ENCODE measurements at regions not wholly inside any gene's neighbourhood (a gene's known extent, or its start where the extent isn't known, plus 50 kb on each side); places are given as distances from the start of the nearest gene placed in this dataset.

GRCh38 chrX:31012509-31013025 is 59.3 kb downstream of the FTHL17 start:
- TF ChIP-seq, protein P1, sequence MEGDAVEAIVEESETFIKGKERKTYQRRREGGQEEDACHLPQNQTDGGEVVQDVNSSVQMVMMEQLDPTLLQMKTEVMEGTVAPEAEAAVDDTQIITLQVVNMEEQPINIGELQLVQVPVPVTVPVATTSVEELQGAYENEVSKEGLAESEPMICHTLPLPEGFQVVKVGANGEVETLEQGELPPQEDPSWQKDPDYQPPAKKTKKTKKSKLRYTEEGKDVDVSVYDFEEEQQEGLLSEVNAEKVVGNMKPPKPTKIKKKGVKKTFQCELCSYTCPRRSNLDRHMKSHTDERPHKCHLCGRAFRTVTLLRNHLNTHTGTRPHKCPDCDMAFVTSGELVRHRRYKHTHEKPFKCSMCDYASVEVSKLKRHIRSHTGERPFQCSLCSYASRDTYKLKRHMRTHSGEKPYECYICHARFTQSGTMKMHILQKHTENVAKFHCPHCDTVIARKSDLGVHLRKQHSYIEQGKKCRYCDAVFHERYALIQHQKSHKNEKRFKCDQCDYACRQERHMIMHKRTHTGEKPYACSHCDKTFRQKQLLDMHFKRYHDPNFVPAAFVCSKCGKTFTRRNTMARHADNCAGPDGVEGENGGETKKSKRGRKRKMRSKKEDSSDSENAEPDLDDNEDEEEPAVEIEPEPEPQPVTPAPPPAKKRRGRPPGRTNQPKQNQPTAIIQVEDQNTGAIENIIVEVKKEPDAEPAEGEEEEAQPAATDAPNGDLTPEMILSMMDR (IDR thresholded peaks at IDR 0.05 in 2 of 3, conservative IDR thresholded peaks at IDR 0.05 in 1 of 3; ENCODE audit: control insufficient read depth in 2 of 3, extremely low read depth in 1 of 3, insufficient read depth in 1 of 3, low read depth in 3 of 3, low read length in 3 of 3), result no peak
- TF ChIP-seq EP300 (IDR thresholded peaks at IDR 0.05; ENCODE audit: borderline replicate concordance in 1 of 2, control insufficient read depth in 1 of 2, low read depth in 2 of 2, low read length in 2 of 2) (no peak), ZNF274 (IDR thresholded peaks at IDR 0.05; ENCODE audit: insufficient read depth, insufficient read length) (no peak), CHD4 (IDR thresholded peaks at IDR 0.05) (no peak)
